ENCODE measurements at regions not wholly inside any gene's neighbourhood (a gene's known extent, or its start where the extent isn't known, plus 50 kb on each side); places are given as distances from the start of the nearest gene placed in this dataset.

DNA sequence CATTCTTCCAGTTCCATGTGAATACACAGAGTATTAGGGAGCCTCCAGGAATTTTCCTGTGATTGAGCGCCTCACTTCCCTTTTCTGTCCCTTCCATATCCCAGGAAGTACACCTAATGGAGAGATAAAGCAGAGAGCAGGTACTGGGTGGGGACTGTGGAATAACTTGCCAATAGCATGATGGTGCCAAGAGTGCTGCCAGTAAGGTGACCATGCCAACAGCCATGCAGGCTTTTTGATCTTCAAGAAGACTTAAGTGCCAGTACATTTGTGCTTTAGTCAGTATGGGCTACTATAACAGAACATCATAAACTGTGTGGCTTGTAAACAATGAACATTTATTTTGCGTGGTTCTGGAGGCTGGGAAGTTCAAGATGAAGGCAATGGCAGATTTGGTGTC is 160.2 kb upstream of the RIMS1 start:
- no peaks in the 10 kb centered on the region for H3K36me3 ChIP-seq (ENCODE audit: control insufficient read depth in 1 of 2, insufficient read depth in 2 of 2, low read length in 2 of 2)
- H3K9me3 ChIP-seq (ENCODE audit: control insufficient read depth in 1 of 2, low read length in 2 of 2) = no peaks in the 10 kb centered on the region
- H3K27me3 ChIP-seq (ENCODE audit: low read depth, low read length) = no peaks in the 10 kb centered on the region
- no peaks in the 10 kb centered on the region for H3K4me1 ChIP-seq (ENCODE audit: control insufficient read depth in 1 of 2, insufficient read depth in 2 of 2, low read length in 2 of 2)
- no peak overlapping the region for H3K4me3 ChIP-seq (ENCODE audit: low read depth in 1 of 2, low read length in 2 of 2)
- no peak overlapping the region for H3K27ac ChIP-seq (ENCODE audit: low read length)

DNA sequence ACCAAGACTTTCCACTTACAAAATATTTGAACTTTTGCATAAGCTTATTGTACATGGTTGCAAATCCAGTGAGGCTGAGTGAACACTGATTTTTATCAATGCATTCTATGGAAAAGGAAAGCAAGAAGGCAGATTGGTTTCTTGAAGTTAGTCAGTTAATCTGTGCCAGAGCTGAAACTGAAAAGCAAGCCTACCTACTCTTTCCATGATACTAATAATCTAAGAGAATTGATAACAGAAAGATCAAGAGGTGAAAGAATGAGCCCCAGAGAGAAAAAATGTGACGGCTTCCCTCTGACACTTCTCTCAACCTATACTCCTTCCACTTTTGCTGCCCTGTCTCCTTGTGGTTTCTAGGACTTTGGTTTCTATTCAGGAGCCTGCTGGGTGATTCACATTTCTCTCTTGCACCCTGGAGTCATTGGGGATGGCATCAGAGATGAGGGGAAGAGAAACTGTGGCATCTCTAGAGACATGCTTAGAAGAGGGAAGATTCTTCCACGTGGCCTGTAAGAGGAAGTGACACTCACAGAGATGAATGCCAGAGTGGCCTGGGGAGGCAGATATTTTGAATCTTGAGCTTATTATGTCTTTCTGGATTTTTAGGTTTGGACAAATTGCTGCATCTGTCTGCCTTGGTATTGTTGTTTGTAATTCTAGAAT is 158.6 kb upstream of the RIMS1 start:
- no peaks in the 10 kb centered on the region for H3K4me1 ChIP-seq (ENCODE audit: control insufficient read depth in 1 of 2, insufficient read depth in 2 of 2, low read length in 2 of 2)
- no peak overlapping the region for H3K27ac ChIP-seq (ENCODE audit: low read length)
- H3K36me3 ChIP-seq (ENCODE audit: control insufficient read depth in 1 of 2, insufficient read depth in 2 of 2, low read length in 2 of 2) = no peaks in the 10 kb centered on the region
- no peaks in the 10 kb centered on the region for H3K9me3 ChIP-seq (ENCODE audit: control insufficient read depth in 1 of 2, low read length in 2 of 2)
- H3K27me3 ChIP-seq (ENCODE audit: low read depth, low read length) = no peaks in the 10 kb centered on the region
- H3K4me3 ChIP-seq (ENCODE audit: low read depth in 1 of 2, low read length in 2 of 2) = no peak overlapping the region

GRCh38 chr6:71730284-71730683 is 156.1 kb upstream of the RIMS1 start:
- no peaks in the 10 kb centered on the region for H3K27me3 ChIP-seq (ENCODE audit: low read depth, low read length)
- H3K36me3 ChIP-seq (ENCODE audit: control insufficient read depth in 1 of 2, insufficient read depth in 2 of 2, low read length in 2 of 2) = no peaks in the 10 kb centered on the region
- H3K4me1 ChIP-seq (ENCODE audit: control insufficient read depth in 1 of 2, insufficient read depth in 2 of 2, low read length in 2 of 2) = no peaks in the 10 kb centered on the region

GRCh38 chr6:71733970-71734899 is 152.1 kb upstream of the RIMS1 start:
- Histone ChIP-seq H3K4me1 (ENCODE audit: control insufficient read depth in 1 of 2, insufficient read depth in 2 of 2, low read length in 2 of 2) (no peaks in the 10 kb centered on the region), H3K36me3 (ENCODE audit: control insufficient read depth in 1 of 2, insufficient read depth in 2 of 2, low read length in 2 of 2) (no peaks in the 10 kb centered on the region), H3K9me3 (ENCODE audit: control insufficient read depth in 1 of 2, low read length in 2 of 2) (no peaks in the 10 kb centered on the region), H3K27me3 (ENCODE audit: low read depth, low read length) (no peaks in the 10 kb centered on the region), H3K4me3 (ENCODE audit: low read depth in 1 of 2, low read length in 2 of 2) (no peak overlapping the region), H3K27ac (ENCODE audit: low read length) (no peak overlapping the region)

More at GRCh38 chr6:71730284-71730683, 156.1 kb upstream of the RIMS1 start:
- Histone ChIP-seq H3K27ac (ENCODE audit: low read length) (no peak overlapping the region), H3K9me3 (ENCODE audit: control insufficient read depth in 1 of 2, low read length in 2 of 2) (no peaks in the 10 kb centered on the region), H3K4me3 (ENCODE audit: low read depth in 1 of 2, low read length in 2 of 2) (no peak overlapping the region)

- no peak overlapping the region for H3K27ac ChIP-seq (ENCODE audit: low read length)
- H3K36me3 ChIP-seq (ENCODE audit: control insufficient read depth in 1 of 2, insufficient read depth in 2 of 2, low read length in 2 of 2) = no peaks in the 10 kb centered on the region
- no peaks in the 10 kb centered on the region for H3K27me3 ChIP-seq (ENCODE audit: low read depth, low read length)
- no peak overlapping the region for H3K4me3 ChIP-seq (ENCODE audit: low read depth in 1 of 2, low read length in 2 of 2)
- no peaks in the 10 kb centered on the region for H3K9me3 ChIP-seq (ENCODE audit: control insufficient read depth in 1 of 2, low read length in 2 of 2)
- no peaks in the 10 kb centered on the region for H3K4me1 ChIP-seq (ENCODE audit: control insufficient read depth in 1 of 2, insufficient read depth in 2 of 2, low read length in 2 of 2)
Observed at GRCh38 chr6:71737953-71738352, 148.4 kb upstream of the RIMS1 start.

DNA sequence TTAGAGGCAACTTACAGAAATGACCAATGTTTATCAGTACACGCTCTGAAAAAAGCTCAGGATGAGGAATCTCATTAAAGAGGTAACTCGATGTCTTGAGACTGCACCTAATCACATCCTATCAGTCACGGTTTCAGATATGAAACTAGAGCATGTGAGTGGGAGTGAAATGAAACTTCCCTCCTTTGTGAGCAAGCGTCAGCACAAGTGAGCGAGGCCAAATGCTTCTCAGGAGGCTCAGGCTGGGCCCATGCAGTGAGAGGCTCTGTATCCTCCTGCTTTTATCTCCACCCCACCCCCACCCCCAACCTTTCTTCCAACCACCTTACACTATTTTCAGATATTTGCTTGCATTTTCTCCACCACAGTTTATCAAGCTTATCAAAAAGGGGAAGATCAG is 140.8 kb upstream of the RIMS1 start:
- Histone ChIP-seq H3K27me3 (ENCODE audit: low read depth, low read length) (no peaks in the 10 kb centered on the region), H3K9me3 (ENCODE audit: control insufficient read depth in 1 of 2, low read length in 2 of 2) (no peaks in the 10 kb centered on the region), H3K27ac (ENCODE audit: low read length) (no peak overlapping the region), H3K4me1 (ENCODE audit: control insufficient read depth in 1 of 2, insufficient read depth in 2 of 2, low read length in 2 of 2) (no peaks in the 10 kb centered on the region), H3K4me3 (ENCODE audit: low read depth in 1 of 2, low read length in 2 of 2) (no peak overlapping the region), H3K36me3 (ENCODE audit: control insufficient read depth in 1 of 2, insufficient read depth in 2 of 2, low read length in 2 of 2) (no peaks in the 10 kb centered on the region)

DNA sequence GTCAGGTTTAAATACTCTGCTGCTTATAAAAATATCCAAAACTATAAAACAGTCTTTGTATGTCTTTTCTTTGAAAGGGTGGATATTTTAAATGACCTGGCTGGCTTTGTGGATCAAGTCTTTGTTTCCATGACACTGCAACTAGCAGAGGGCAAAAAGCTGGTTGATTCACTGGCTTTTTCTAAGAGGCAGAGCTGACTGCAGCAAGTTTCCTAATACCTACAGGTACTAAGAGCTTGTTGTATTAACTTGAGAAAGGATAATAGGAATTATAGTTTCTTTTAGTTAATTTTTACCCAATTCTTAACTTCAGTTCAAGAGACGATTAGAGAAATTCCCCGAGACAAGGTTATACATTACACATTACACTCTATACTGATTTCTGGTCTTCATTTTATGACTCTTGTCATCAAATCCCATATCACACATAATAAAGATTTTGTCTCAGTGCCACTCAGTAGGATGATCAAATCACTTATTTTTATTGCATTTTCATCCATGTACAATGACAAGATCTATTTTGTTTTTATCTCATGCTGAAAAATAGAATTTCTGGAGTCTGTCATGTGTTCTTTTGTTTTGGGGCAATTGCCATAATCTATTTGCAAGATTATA is 120.1 kb upstream of the RIMS1 start:
- no peaks in the 10 kb centered on the region for H3K4me1 ChIP-seq (ENCODE audit: control insufficient read depth in 1 of 2, insufficient read depth in 2 of 2, low read length in 2 of 2)
- no peaks in the 10 kb centered on the region for H3K36me3 ChIP-seq (ENCODE audit: control insufficient read depth in 1 of 2, insufficient read depth in 2 of 2, low read length in 2 of 2)
- no peaks in the 10 kb centered on the region for H3K27me3 ChIP-seq (ENCODE audit: low read depth, low read length)
- no peak overlapping the region for H3K27ac ChIP-seq (ENCODE audit: low read length)
- H3K9me3 ChIP-seq (ENCODE audit: control insufficient read depth in 1 of 2, low read length in 2 of 2) = no peaks in the 10 kb centered on the region
- no peak overlapping the region for H3K4me3 ChIP-seq (ENCODE audit: low read depth in 1 of 2, low read length in 2 of 2)

DNA sequence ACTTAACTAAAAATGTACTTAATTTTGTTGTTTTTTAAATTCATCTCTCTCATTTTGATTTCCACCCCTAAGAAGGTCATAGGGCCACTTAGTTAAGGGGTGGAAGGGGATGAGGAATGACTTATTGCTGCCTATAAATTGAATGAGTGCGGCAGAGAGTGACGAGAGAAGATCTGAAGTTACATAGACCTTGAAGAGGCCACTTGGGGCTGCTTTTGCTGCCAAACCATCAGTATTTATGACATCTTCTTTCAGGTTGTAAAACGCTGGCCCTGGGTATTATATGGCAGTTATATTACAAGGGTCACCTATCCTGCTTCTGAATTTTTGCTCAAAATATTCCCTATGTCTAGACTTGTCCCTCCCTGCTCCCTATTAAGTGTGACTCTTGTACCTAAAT is 119.6 kb upstream of the RIMS1 start:
- no peaks in the 10 kb centered on the region for H3K36me3 ChIP-seq (ENCODE audit: control insufficient read depth in 1 of 2, insufficient read depth in 2 of 2, low read length in 2 of 2)
- H3K4me1 ChIP-seq (ENCODE audit: control insufficient read depth in 1 of 2, insufficient read depth in 2 of 2, low read length in 2 of 2) = no peaks in the 10 kb centered on the region
- H3K4me3 ChIP-seq (ENCODE audit: low read depth in 1 of 2, low read length in 2 of 2) = no peak overlapping the region
- no peak overlapping the region for H3K27ac ChIP-seq (ENCODE audit: low read length)
- H3K9me3 ChIP-seq (ENCODE audit: control insufficient read depth in 1 of 2, low read length in 2 of 2) = no peaks in the 10 kb centered on the region
- H3K27me3 ChIP-seq (ENCODE audit: low read depth, low read length) = no peaks in the 10 kb centered on the region

- Histone ChIP-seq H3K27me3 (ENCODE audit: low read depth, low read length) (no peaks in the 10 kb centered on the region), H3K9me3 (ENCODE audit: control insufficient read depth in 1 of 2, low read length in 2 of 2) (no peaks in the 10 kb centered on the region), H3K4me1 (ENCODE audit: control insufficient read depth in 1 of 2, insufficient read depth in 2 of 2, low read length in 2 of 2) (no peaks in the 10 kb centered on the region), H3K27ac (ENCODE audit: low read length) (no peak overlapping the region), H3K4me3 (ENCODE audit: low read depth in 1 of 2, low read length in 2 of 2) (no peak overlapping the region), H3K36me3 (ENCODE audit: control insufficient read depth in 1 of 2, insufficient read depth in 2 of 2, low read length in 2 of 2) (no peaks in the 10 kb centered on the region)
Observed at GRCh38 chr6:71768356-71768755, 118.0 kb upstream of the RIMS1 start.

DNA sequence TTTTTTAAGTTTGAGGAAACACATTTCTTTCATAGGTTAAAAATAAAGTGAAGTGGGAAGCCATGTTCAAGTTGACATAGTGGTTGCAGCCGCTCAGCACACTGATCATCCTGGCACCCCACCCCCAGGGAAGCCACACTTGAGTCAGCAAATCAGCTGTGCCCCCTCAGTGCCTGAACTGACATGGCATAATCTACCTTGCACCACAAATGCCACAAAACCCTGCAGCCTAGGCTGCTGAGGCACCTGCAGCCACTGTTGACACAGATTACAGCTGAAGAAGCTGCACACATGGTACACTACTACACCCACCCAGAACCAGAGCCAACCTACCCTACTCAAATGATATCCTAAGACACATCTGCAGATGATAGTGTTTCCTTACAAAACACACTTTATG is 77.5 kb upstream of the RIMS1 start:
- H3K27me3 ChIP-seq (ENCODE audit: low read depth, low read length) = no peaks in the 10 kb centered on the region
- H3K4me1 ChIP-seq (ENCODE audit: control insufficient read depth in 1 of 2, insufficient read depth in 2 of 2, low read length in 2 of 2) = no peaks in the 10 kb centered on the region
- H3K4me3 ChIP-seq (ENCODE audit: low read depth in 1 of 2, low read length in 2 of 2) = no peak overlapping the region
- no peak overlapping the region for H3K27ac ChIP-seq (ENCODE audit: low read length)
- peaks cover 0 to 27% of the 10 kb centered on the region in 2 donors for H3K9me3 ChIP-seq (ENCODE audit: control insufficient read depth in 1 of 2, low read length in 2 of 2)
- no peaks in the 10 kb centered on the region for H3K36me3 ChIP-seq (ENCODE audit: control insufficient read depth in 1 of 2, insufficient read depth in 2 of 2, low read length in 2 of 2)

- Histone ChIP-seq H3K9me3 (ENCODE audit: control insufficient read depth in 1 of 2, low read length in 2 of 2) (peaks cover 0 to 27% of the 10 kb centered on the region in 2 donors), H3K36me3 (ENCODE audit: control insufficient read depth in 1 of 2, insufficient read depth in 2 of 2, low read length in 2 of 2) (no peaks in the 10 kb centered on the region), H3K27me3 (ENCODE audit: low read depth, low read length) (no peaks in the 10 kb centered on the region)
Observed at GRCh38 chr6:71810880-71811279, 75.5 kb upstream of the RIMS1 start.

More at GRCh38 chr6:71810880-71811279, 75.5 kb upstream of the RIMS1 start:
- Histone ChIP-seq H3K4me1 (ENCODE audit: control insufficient read depth in 1 of 2, insufficient read depth in 2 of 2, low read length in 2 of 2) (no peaks in the 10 kb centered on the region), H3K27ac (ENCODE audit: low read length) (no peak overlapping the region), H3K4me3 (ENCODE audit: low read depth in 1 of 2, low read length in 2 of 2) (no peak overlapping the region)

Data from muscle layer of duodenum (tissue), 2 donors.